GM23338 (cell line): ENCODE measurements at regions not wholly inside any gene's neighbourhood (a gene's known extent, or its start where the extent isn't known, plus 50 kb on each side); places are given as distances from the start of the nearest gene placed in this dataset.

Experiments used
- ATAC-seq: fragments of 200-7000 bp; cut with Tn5 transposase; 3 replicates; pipeline ENCODE4 v1.9.1; 2020
- DNase-seq: peaks from one replicate; pipeline ENCODE4 v3.0.0-alpha.2; 2015; ENCODE audit warnings: low spot score
- H2AFZ ChIP-seq: fragments of 200-600 bp; sonication (generic); 2 replicates; pipeline ENCODE4 v1.8.0; 2016; ENCODE audit warnings: antibody characterized with exemption, mild to moderate bottlenecking, moderate library complexity
- H3F3A ChIP-seq: fragments of 200-600 bp; sonication (generic); replicated peaks from 2 replicates; pipeline ENCODE4 v1.8.0; 2017; ENCODE audit warnings: antibody characterized with exemption, mixed run types, low read depth
- H3K27ac ChIP-seq: fragments of 200-600 bp; sonication (generic); 2 replicates; pipeline ENCODE4 v1.6.1; 2016; ENCODE audit warnings: low read depth
- H3K27me3 ChIP-seq: fragments of 200-600 bp; sonication (generic); 2 replicates; pipeline ENCODE4 v1.8.0; 2016; ENCODE audit warnings: mild to moderate bottlenecking, mixed run types, moderate library complexity; ENCODE audit not compliant: insufficient read depth
- H3K36me3 ChIP-seq: fragments of 200-600 bp; sonication (generic); 2 replicates; pipeline ENCODE4 v1.8.0; 2016; ENCODE audit warnings: mild to moderate bottlenecking; ENCODE audit not compliant: insufficient read depth
- H3K4me1 ChIP-seq: fragments of 200-600 bp; sonication (generic); 2 replicates; pipeline ENCODE4 v1.8.0; 2016; ENCODE audit warnings: mild to moderate bottlenecking, moderate library complexity; ENCODE audit not compliant: insufficient read depth
- H3K4me2 ChIP-seq: fragments of 200-600 bp; sonication (generic); 2 replicates; pipeline ENCODE4 v1.7.1; 2017; ENCODE audit warnings: mixed run types
- H3K4me3 ChIP-seq: fragments of 200-600 bp; sonication (generic); 2 replicates; pipeline ENCODE4 v1.6.1; 2016; ENCODE audit warnings: mixed run types
- H3K79me2 ChIP-seq: fragments of 200-600 bp; sonication (generic); replicated peaks from 2 replicates; pipeline ENCODE4 v1.8.0; 2017; ENCODE audit warnings: mild to moderate bottlenecking; ENCODE audit not compliant: insufficient read depth
- H3K9me2 ChIP-seq: fragments of 200-600 bp; sonication (generic); 2 replicates; pipeline ENCODE4 v1.8.0; 2017; ENCODE audit not compliant: insufficient read depth
- H4K20me1 ChIP-seq: fragments of 200-600 bp; sonication (generic); replicated peaks from 2 replicates; pipeline ENCODE4 v1.8.0; 2017; ENCODE audit warnings: mild to moderate bottlenecking; ENCODE audit not compliant: insufficient read depth
- H3K27ac Mint-ChIP-seq: 2 replicates; pipeline ENCODE4 v1.8.0; 2020; ENCODE audit warnings: inconsistent platforms, mild to moderate bottlenecking, moderate library complexity, mixed read lengths
- H3K27me3 Mint-ChIP-seq: 3 replicates; pipeline ENCODE4 v1.8.0; 2022; ENCODE audit warnings: low read depth, mild to moderate bottlenecking, moderate library complexity, mixed read lengths, inconsistent platforms; ENCODE audit not compliant: insufficient read depth, poor library complexity
- H3K36me3 Mint-ChIP-seq: 3 replicates; pipeline ENCODE4 v1.8.0; 2021; ENCODE audit warnings: low read depth, mild to moderate bottlenecking, inconsistent platforms, moderate library complexity, mixed read lengths
- H3K4me1 Mint-ChIP-seq: 3 replicates; pipeline ENCODE4 v1.8.0; 2020; ENCODE audit warnings: mild to moderate bottlenecking, inconsistent platforms, mixed read lengths
- H3K4me3 Mint-ChIP-seq: 3 replicates; pipeline ENCODE4 v1.8.0; 2021; ENCODE audit warnings: moderate library complexity, mild to moderate bottlenecking, inconsistent platforms, mixed read lengths
- H3K9me3 Mint-ChIP-seq: 3 replicates; pipeline ENCODE4 v1.8.0; 2020; ENCODE audit warnings: moderate library complexity, mild to moderate bottlenecking, inconsistent platforms, mixed read lengths
- CREB1 ChIP-seq: fragments of 250-450 bp; sonication (Bioruptor Pico); IDR thresholded peaks from 2 replicates; pipeline ENCODE4 v1.5.0; 2020; ENCODE audit warnings: low read depth, mild to moderate bottlenecking, moderate library complexity
- CTCF ChIP-seq, 2 experiments: fragments of 200-600 bp in 1 of 2; sonication (generic) in 1 of 2; conservative IDR thresholded peaks; 2 replicates each; pipeline versions ENCODE4 v1.5.1 to v1.6.1; 2016 to 2017; ENCODE audit warnings: antibody characterized with exemption in 2 of 2, low read depth in 2 of 2, mild to moderate bottlenecking in 2 of 2, moderate library complexity in 1 of 2
- ETS1 ChIP-seq: IDR thresholded peaks from 2 replicates; pipeline ENCODE4 v1.6.1; 2016; ENCODE audit warnings: antibody characterized with exemption
- EZH2 ChIP-seq: fragments of 200-600 bp; sonication (generic); IDR thresholded peaks from one replicate; pipeline ENCODE4 v1.8.0; 2017; ENCODE audit warnings: antibody characterized with exemption, mild to moderate bottlenecking, low read depth; ENCODE audit not compliant: unreplicated experiment
- EZH2phosphoT487 ChIP-seq: fragments of 200-600 bp; sonication (generic); IDR thresholded peaks from one replicate; pipeline ENCODE4 v1.8.1; 2018; ENCODE audit warnings: antibody characterized with exemption; ENCODE audit not compliant: unreplicated experiment
- JUNB ChIP-seq: IDR thresholded peaks from one replicate; pipeline ENCODE4 v1.6.1; 2016; ENCODE audit warnings: antibody characterized with exemption; ENCODE audit not compliant: unreplicated experiment
- NANOG ChIP-seq: IDR thresholded peaks from 2 replicates; pipeline ENCODE4 v1.6.1; 2016; ENCODE audit warnings: antibody characterized with exemption, borderline replicate concordance
- POLR2AphosphoS5 ChIP-seq: IDR thresholded peaks from 2 replicates; pipeline ENCODE4 v1.6.1; 2016; ENCODE audit warnings: antibody characterized with exemption, low read depth
- ZNF114 ChIP-seq: fragments of 250-450 bp; sonication (Bioruptor Pico); IDR thresholded peaks from 2 replicates; pipeline ENCODE4 v1.5.0; 2020; ENCODE audit warnings: mild to moderate bottlenecking, moderate library complexity
- ZNF331 ChIP-seq: fragments of 250-450 bp; sonication (Bioruptor Pico); IDR thresholded peaks from 2 replicates; pipeline ENCODE4 v1.5.0; 2020; ENCODE audit warnings: low read depth, mild to moderate bottlenecking, moderate library complexity
- ZNF462 ChIP-seq: fragments of 250-450 bp; sonication (Bioruptor Pico); IDR thresholded peaks from 2 replicates; pipeline ENCODE4 v1.5.0; 2020; ENCODE audit warnings: mild to moderate bottlenecking, moderate library complexity

GRCh38 chr6:43871933-43872332, 101.9 kb downstream of the VEGFA start (continued):
- no peak for TF ChIP-seq EZH2phosphoT487

- H3K4me3 ChIP-seq, result no peak overlapping the region
- TF ChIP-seq POLR2AphosphoS5 (no peak), ZNF462 (no peak), CTCF (conservative IDR thresholded peaks at IDR 0.05; ENCODE audit: low read depth in 2 of 2) (no peak), JUNB (no peak), ZNF331 (CRISPR knock-in tag) (no peak), NANOG (no peak), EZH2 (no peak), ZNF114 (CRISPR knock-in tag) (no peak), ETS1 (no peak), CREB1 (CRISPR knock-in tag) (no peak)
- H3F3A ChIP-seq, result no peaks in the 10 kb centered on the region
- Mint-ChIP-seq H3K4me1 (peaks cover 25% of the 10 kb centered on the region), H3K4me3 (no peak overlapping the region), H3K27ac (no peak overlapping the region), H3K27me3 (peaks cover 11% of the 10 kb centered on the region), H3K9me3 (no peaks in the 10 kb centered on the region), H3K36me3 (no peaks in the 10 kb centered on the region)
- H3K9me2 ChIP-seq, result no peaks in the 10 kb centered on the region
- H3K4me1 ChIP-seq, result no peaks in the 10 kb centered on the region
- H2AFZ ChIP-seq, result no peak overlapping the region
- no peak for DNase-seq
- ATAC-seq, result no peak
- H3K79me2 ChIP-seq, result no peaks in the 10 kb centered on the region
- H3K4me2 ChIP-seq, result no peak overlapping the region
- no peaks in the 10 kb centered on the region for H4K20me1 ChIP-seq
- H3K27me3 ChIP-seq, result no peaks in the 10 kb centered on the region
- no peaks in the 10 kb centered on the region for H3K36me3 ChIP-seq
- no peak overlapping the region for H3K27ac ChIP-seq
Observed at GRCh38 chr6:43871284-43871683, 101.3 kb downstream of the VEGFA start.
